NOMO-1 treated with dmso at 0.1 percent for 144 hours (cell line): ENCODE measurements at regions not wholly inside any gene's neighbourhood (a gene's known extent, or its start where the extent isn't known, plus 50 kb on each side); places are given as distances from the start of the nearest gene placed in this dataset.
"Not testable (repeated sequence)": the region's sequence is repeated elsewhere in the genome, so short reads cannot be mapped to it uniquely, and the experiment has no call there.

Experiments used
- DNase-seq: peaks from one replicate; lab custom pipeline; 2025; ENCODE audit not compliant: unreplicated experiment; lab: John Stamatoyannopoulos, UW

- DNase-seq = no peak
Observed at GRCh38 chr9:30524311-30524710, 1860.1 kb upstream of the ACO1 start.

- no peak for DNase-seq
Observed at GRCh38 chr9:30534455-30534854, 1850.0 kb upstream of the ACO1 start.

- DNase-seq = no peak
Observed at GRCh38 chr9:30534896-30535295, 1849.5 kb upstream of the ACO1 start.

- DNase-seq = no peak
Observed at GRCh38 chr9:30536494-30536893, 1847.9 kb upstream of the ACO1 start.

GRCh38 chr9:30539696-30540095, 1844.7 kb upstream of the ACO1 start:
- not testable (repeated sequence) for DNase-seq

GRCh38 chr9:30574355-30575151, 1809.9 kb upstream of the ACO1 start:
- DNase-seq = no peak

- DNase-seq = no peak
Observed at GRCh38 chr9:30575218-30575617, 1809.2 kb upstream of the ACO1 start.

- no peak for DNase-seq
Observed at GRCh38 chr9:30575691-30576090, 1808.8 kb upstream of the ACO1 start.

- no peak for DNase-seq
Observed at GRCh38 chr9:30579810-30580209, 1804.6 kb upstream of the ACO1 start.

GRCh38 chr9:30582240-30582639, 1802.2 kb upstream of the ACO1 start:
- no peak for DNase-seq

GRCh38 chr9:30584559-30584958, 1799.9 kb upstream of the ACO1 start:
- no peak for DNase-seq

GRCh38 chr9:30591461-30591860, 1793.0 kb upstream of the ACO1 start:
- no peak for DNase-seq

- DNase-seq = no peak
Observed at GRCh38 chr9:30597608-30598007, 1786.8 kb upstream of the ACO1 start.

- no peak for DNase-seq
Observed at GRCh38 chr9:30605936-30606335, 1778.5 kb upstream of the ACO1 start.

GRCh38 chr9:30609713-30610112, 1774.7 kb upstream of the ACO1 start:
- DNase-seq = no peak

GRCh38 chr9:30616782-30617181, 1767.7 kb upstream of the ACO1 start:
- DNase-seq = not testable (repeated sequence)

GRCh38 chr9:30622561-30622960, 1761.9 kb upstream of the ACO1 start:
- no peak for DNase-seq

GRCh38 chr9:30628915-30629567, 1755.4 kb upstream of the ACO1 start:
- DNase-seq = no peak

GRCh38 chr9:30630459-30630858, 1754.0 kb upstream of the ACO1 start:
- no peak for DNase-seq

GRCh38 chr9:30646639-30647038, 1737.8 kb upstream of the ACO1 start:
- not testable (repeated sequence) for DNase-seq

GRCh38 chr9:30661925-30662324, 1722.5 kb upstream of the ACO1 start:
- DNase-seq = no peak

GRCh38 chr9:30670805-30671562, 1713.5 kb upstream of the ACO1 start:
- no peak for DNase-seq
